ENCODE measurements at regions not wholly inside any gene's neighbourhood (a gene's known extent, or its start where the extent isn't known, plus 50 kb on each side); places are given as distances from the start of the nearest gene placed in this dataset.

- no peak overlapping the region for H3K27ac Mint-ChIP-seq
- TF ChIP-seq EZH2phosphoT487 (IDR thresholded peaks at IDR 0.05; ENCODE audit: unreplicated experiment): no peak
- TF ChIP-seq, protein P1, sequence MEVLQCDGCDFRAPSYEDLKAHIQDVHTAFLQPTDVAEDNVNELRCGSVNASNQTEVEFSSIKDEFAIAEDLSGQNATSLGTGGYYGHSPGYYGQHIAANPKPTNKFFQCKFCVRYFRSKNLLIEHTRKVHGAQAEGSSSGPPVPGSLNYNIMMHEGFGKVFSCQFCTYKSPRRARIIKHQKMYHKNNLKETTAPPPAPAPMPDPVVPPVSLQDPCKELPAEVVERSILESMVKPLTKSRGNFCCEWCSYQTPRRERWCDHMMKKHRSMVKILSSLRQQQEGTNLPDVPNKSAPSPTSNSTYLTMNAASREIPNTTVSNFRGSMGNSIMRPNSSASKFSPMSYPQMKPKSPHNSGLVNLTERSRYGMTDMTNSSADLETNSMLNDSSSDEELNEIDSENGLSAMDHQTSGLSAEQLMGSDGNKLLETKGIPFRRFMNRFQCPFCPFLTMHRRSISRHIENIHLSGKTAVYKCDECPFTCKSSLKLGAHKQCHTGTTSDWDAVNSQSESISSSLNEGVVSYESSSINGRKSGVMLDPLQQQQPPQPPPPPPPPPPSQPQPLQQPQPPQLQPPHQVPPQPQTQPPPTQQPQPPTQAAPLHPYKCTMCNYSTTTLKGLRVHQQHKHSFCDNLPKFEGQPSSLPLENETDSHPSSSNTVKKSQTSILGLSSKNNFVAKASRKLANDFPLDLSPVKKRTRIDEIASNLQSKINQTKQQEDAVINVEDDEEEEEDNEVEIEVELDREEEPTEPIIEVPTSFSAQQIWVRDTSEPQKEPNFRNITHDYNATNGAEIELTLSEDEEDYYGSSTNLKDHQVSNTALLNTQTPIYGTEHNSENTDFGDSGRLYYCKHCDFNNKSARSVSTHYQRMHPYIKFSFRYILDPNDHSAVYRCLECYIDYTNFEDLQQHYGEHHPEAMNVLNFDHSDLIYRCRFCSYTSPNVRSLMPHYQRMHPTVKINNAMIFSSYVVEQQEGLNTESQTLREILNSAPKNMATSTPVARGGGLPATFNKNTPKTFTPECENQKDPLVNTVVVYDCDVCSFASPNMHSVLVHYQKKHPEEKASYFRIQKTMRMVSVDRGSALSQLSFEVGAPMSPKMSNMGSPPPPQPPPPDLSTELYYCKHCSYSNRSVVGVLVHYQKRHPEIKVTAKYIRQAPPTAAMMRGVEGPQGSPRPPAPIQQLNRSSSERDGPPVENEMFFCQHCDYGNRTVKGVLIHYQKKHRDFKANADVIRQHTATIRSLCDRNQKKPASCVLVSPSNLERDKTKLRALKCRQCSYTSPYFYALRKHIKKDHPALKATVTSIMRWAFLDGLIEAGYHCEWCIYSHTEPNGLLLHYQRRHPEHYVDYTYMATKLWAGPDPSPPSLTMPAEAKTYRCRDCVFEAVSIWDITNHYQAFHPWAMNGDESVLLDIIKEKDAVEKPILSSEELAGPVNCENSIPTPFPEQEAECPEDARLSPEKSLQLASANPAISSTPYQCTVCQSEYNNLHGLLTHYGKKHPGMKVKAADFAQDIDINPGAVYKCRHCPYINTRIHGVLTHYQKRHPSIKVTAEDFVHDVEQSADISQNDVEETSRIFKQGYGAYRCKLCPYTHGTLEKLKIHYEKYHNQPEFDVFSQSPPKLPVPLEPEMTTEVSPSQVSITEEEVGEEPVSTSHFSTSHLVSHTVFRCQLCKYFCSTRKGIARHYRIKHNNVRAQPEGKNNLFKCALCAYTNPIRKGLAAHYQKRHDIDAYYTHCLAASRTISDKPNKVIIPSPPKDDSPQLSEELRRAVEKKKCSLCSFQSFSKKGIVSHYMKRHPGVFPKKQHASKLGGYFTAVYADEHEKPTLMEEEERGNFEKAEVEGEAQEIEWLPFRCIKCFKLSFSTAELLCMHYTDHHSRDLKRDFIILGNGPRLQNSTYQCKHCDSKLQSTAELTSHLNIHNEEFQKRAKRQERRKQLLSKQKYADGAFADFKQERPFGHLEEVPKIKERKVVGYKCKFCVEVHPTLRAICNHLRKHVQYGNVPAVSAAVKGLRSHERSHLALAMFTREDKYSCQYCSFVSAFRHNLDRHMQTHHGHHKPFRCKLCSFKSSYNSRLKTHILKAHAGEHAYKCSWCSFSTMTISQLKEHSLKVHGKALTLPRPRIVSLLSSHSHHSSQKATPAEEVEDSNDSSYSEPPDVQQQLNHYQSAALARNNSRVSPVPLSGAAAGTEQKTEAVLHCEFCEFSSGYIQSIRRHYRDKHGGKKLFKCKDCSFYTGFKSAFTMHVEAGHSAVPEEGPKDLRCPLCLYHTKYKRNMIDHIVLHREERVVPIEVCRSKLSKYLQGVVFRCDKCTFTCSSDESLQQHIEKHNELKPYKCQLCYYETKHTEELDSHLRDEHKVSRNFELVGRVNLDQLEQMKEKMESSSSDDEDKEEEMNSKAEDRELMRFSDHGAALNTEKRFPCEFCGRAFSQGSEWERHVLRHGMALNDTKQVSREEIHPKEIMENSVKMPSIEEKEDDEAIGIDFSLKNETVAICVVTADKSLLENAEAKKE (CRISPR knock-in tag; IDR thresholded peaks at IDR 0.05): no peak
- TF ChIP-seq EZH2 (IDR thresholded peaks at IDR 0.05; ENCODE audit: low read depth, unreplicated experiment): no peak
- TF ChIP-seq, protein P2, sequence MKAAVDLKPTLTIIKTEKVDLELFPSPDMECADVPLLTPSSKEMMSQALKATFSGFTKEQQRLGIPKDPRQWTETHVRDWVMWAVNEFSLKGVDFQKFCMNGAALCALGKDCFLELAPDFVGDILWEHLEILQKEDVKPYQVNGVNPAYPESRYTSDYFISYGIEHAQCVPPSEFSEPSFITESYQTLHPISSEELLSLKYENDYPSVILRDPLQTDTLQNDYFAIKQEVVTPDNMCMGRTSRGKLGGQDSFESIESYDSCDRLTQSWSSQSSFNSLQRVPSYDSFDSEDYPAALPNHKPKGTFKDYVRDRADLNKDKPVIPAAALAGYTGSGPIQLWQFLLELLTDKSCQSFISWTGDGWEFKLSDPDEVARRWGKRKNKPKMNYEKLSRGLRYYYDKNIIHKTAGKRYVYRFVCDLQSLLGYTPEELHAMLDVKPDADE (IDR thresholded peaks at IDR 0.05): no peak
- TF ChIP-seq CREB1 (CRISPR knock-in tag; IDR thresholded peaks at IDR 0.05; ENCODE audit: low read depth): no peak
- H2AFZ ChIP-seq: no peak overlapping the region
- H3K4me1 ChIP-seq (ENCODE audit: insufficient read depth): no peaks in the 10 kb centered on the region
- no peaks in the 10 kb centered on the region for H3K36me3 Mint-ChIP-seq (ENCODE audit: low read depth)
- no peak overlapping the region for H3K4me3 ChIP-seq
- H3K27ac ChIP-seq (ENCODE audit: low read depth): no peak overlapping the region
- H3K79me2 ChIP-seq (replicated peaks; ENCODE audit: insufficient read depth): no peaks in the 10 kb centered on the region
- H3K9me3 Mint-ChIP-seq: no peaks in the 10 kb centered on the region
- ATAC-seq (no peak), DNase-seq (ENCODE audit: low spot score) (no peak)
- H3K4me3 Mint-ChIP-seq: no peak overlapping the region
- 0 out of 2 replicates have a peak, but pooled peaks cover 3% of the 10 kb centered on the region for H3K9me2 ChIP-seq (ENCODE audit: insufficient read depth)
- peaks cover 7% of the 10 kb centered on the region; the same call in 2 of the 3 replicates for H3K4me1 Mint-ChIP-seq
- H3K27me3 Mint-ChIP-seq (ENCODE audit: insufficient read depth, low read depth, poor library complexity): peaks cover 9% of the 10 kb centered on the region
- no peaks in the 10 kb centered on the region for H4K20me1 ChIP-seq (replicated peaks; ENCODE audit: insufficient read depth)
- no peaks in the 10 kb centered on the region for H3K36me3 ChIP-seq (ENCODE audit: insufficient read depth)
- no peak overlapping the region for H3K4me2 ChIP-seq
- no peaks in the 10 kb centered on the region for H3F3A ChIP-seq (replicated peaks; ENCODE audit: low read depth)
- H3K27me3 ChIP-seq (ENCODE audit: insufficient read depth): no peaks in the 10 kb centered on the region
Measured at GRCh38 chr3:127123533-127123932, 69.4 kb upstream of the PRR23E start.

Measured in GM23338 (cell line).